ENCODE measurements at regions not wholly inside any gene's neighbourhood (a gene's known extent, or its start where the extent isn't known, plus 50 kb on each side); places are given as distances from the start of the nearest gene placed in this dataset.

- Histone ChIP-seq H3K36me3 (no peaks in the 10 kb centered on the region), H3K27me3 (no peaks in the 10 kb centered on the region), H3K4me3 (no peak overlapping the region), H3K9me3 (no peaks in the 10 kb centered on the region), H3K27ac (no peak overlapping the region), H3K4me1 (no peaks in the 10 kb centered on the region)
- no peak for DNase-seq
- intact Hi-C loops (cut with DNase I), result no loop called here
- no peak for TF ChIP-seq CTCF (IDR thresholded peaks at IDR 0.05)
- no peak for TF ChIP-seq POLR2A (IDR thresholded peaks at IDR 0.05)
- WGBS, 2 donors, result 86 to 88% methylated on average over 4 of the region's 4 CpGs
These were observed 129.3 kb upstream of the SLIT2 start for GRCh38 chr4:20122198-20122988.

GRCh38 chr4:20119141-20119540 is 132.6 kb upstream of the SLIT2 start:
- intact Hi-C loops (cut with DNase I), result no loop called here
- TF ChIP-seq POLR2A (IDR thresholded peaks at IDR 0.05) (no peak), CTCF (IDR thresholded peaks at IDR 0.05) (no peak)
- Histone ChIP-seq H3K27me3 (no peaks in the 10 kb centered on the region), H3K9me3 (no peaks in the 10 kb centered on the region), H3K36me3 (no peaks in the 10 kb centered on the region), H3K4me3 (no peak overlapping the region), H3K4me1 (no peaks in the 10 kb centered on the region), H3K27ac (no peak overlapping the region)
- WGBS, 2 donors, result 46 to 63% methylated on average over 2 of the region's 2 CpGs
- DNase-seq, result no peak

GRCh38 chr4:20109391-20109790 is 142.3 kb upstream of the SLIT2 start:
- Histone ChIP-seq H3K4me1 (no peaks in the 10 kb centered on the region), H3K27me3 (no peaks in the 10 kb centered on the region), H3K9me3 (no peaks in the 10 kb centered on the region), H3K27ac (no peak overlapping the region), H3K4me3 (no peak overlapping the region), H3K36me3 (no peaks in the 10 kb centered on the region)
- intact Hi-C loops (cut with DNase I), result no loop called here
- TF ChIP-seq CTCF (IDR thresholded peaks at IDR 0.05) (no peak), POLR2A (IDR thresholded peaks at IDR 0.05) (no peak)
- WGBS, 2 donors, result 8 to 24% methylated on average over 3 of the region's 3 CpGs
- DNase-seq, result no peak

GRCh38 chr4:20106921-20107320 is 144.8 kb upstream of the SLIT2 start:
- Histone ChIP-seq H3K27me3 (no peaks in the 10 kb centered on the region), H3K4me3 (no peak overlapping the region), H3K4me1 (no peaks in the 10 kb centered on the region), H3K27ac (no peak overlapping the region), H3K36me3 (no peaks in the 10 kb centered on the region), H3K9me3 (no peaks in the 10 kb centered on the region)
- DNase-seq, result no peak
- 88% methylated on average over 2 of the region's 2 CpGs for WGBS, 2 donors
- intact Hi-C loops (cut with DNase I), result no loop called here
- TF ChIP-seq POLR2A (IDR thresholded peaks at IDR 0.05) (no peak), CTCF (IDR thresholded peaks at IDR 0.05) (no peak)

- Histone ChIP-seq H3K27ac (no peak overlapping the region), H3K36me3 (no peaks in the 10 kb centered on the region), H3K27me3 (no peaks in the 10 kb centered on the region), H3K4me1 (no peaks in the 10 kb centered on the region), H3K9me3 (no peaks in the 10 kb centered on the region), H3K4me3 (no peak overlapping the region)
- intact Hi-C loops (cut with DNase I), result no loop called here
- no peak for TF ChIP-seq POLR2A (IDR thresholded peaks at IDR 0.05)
- TF ChIP-seq CTCF (IDR thresholded peaks at IDR 0.05), result no peak
- no peak for DNase-seq
- 80 to 94% methylated on average over 1 to 4 of the region's 4 CpGs for WGBS, 2 donors
These were observed 149.9 kb upstream of the SLIT2 start for GRCh38 chr4:20101831-20102230.

Data from esophagus squamous epithelium (tissue), 5 donors.